ENCODE measurements at regions not wholly inside any gene's neighbourhood (a gene's known extent, or its start where the extent isn't known, plus 50 kb on each side); places are given as distances from the start of the nearest gene placed in this dataset.

GRCh38 chr2:16120591-16121180 lies 180.3 kb downstream of the MYCN start:
- no peak overlapping the region for H2BK5ac ChIP-seq (ENCODE audit: low read depth, low read length)
- H4K20me1 ChIP-seq (replicated peaks in 1 of 2; ENCODE audit: control insufficient read depth in 1 of 2, insufficient read depth in 2 of 2, low read length in 2 of 2), result no peaks in the 10 kb centered on the region
- CTCF ChIA-PET (ENCODE audit: partially characterized antibody), result interaction anchor here (1.0 kb wide), 2 partner anchors 86 to 182 kb away, joined by 3 read pairs; no protein-coding TSS in a partner anchor
- no peak overlapping the region for H2BK120ac ChIP-seq (replicated peaks; ENCODE audit: low read depth, low read length)
- no peaks in the 10 kb centered on the region for H3K23me2 ChIP-seq (ENCODE audit: low read depth, low read length)
- no peak overlapping the region for H3K56ac ChIP-seq (replicated peaks; ENCODE audit: insufficient read length, low read depth, low read length)
- no peaks in the 10 kb centered on the region for H3K27me3 ChIP-seq (replicated peaks in 1 of 4; ENCODE audit: control insufficient read depth in 3 of 4, extremely low read depth in 1 of 4, insufficient read depth in 3 of 4, low read length in 3 of 4)
- no peak overlapping the region for H2AK5ac ChIP-seq (ENCODE audit: low read depth, low read length)
- peaks cover 4 to 5% of the 10 kb centered on the region in 2 experiments; a peak in 3 of 4 replicates for H3K9me3 ChIP-seq (ENCODE audit: insufficient read depth in 2 of 2, low read depth in 1 of 2, low read length in 1 of 2)
- no peak overlapping the region for H3K9ac ChIP-seq (replicated peaks in 1 of 4; ENCODE audit: extremely low read depth in 1 of 4, low read depth in 3 of 4, low read length in 3 of 4)
- no peaks in the 10 kb centered on the region for H3K36me3 ChIP-seq (ENCODE audit: control insufficient read depth in 2 of 4, insufficient read depth in 4 of 4, low read length in 3 of 4)
- POLR2A ChIA-PET (ENCODE audit: partially characterized antibody), result no interaction called here
- no peak overlapping the region for H2BK15ac ChIP-seq (ENCODE audit: low read length)
- H3K23ac ChIP-seq (ENCODE audit: insufficient read length), result no peak overlapping the region
- peak overlapping the region; percentile 64; the same call in 1 of the 2 replicates for H2AFZ ChIP-seq (ENCODE audit: low read length)
- no peak for TF ChIP-seq SIX5 (IDR thresholded peaks at IDR 0.05; ENCODE audit: low read depth, low read length)
- no peak for TF ChIP-seq NRF1 (IDR thresholded peaks at IDR 0.05; ENCODE audit: low read depth, low read length)
- no peak for TF ChIP-seq RXRA (IDR thresholded peaks at IDR 0.05; ENCODE audit: insufficient read depth, low read depth, low read length)
- no peak for TF ChIP-seq GTF2F1 (IDR thresholded peaks at IDR 0.05; ENCODE audit: borderline replicate concordance, low read depth, low read length)
- TF ChIP-seq SP4 (IDR thresholded peaks at IDR 0.05; ENCODE audit: low read length), result no peak
- TF ChIP-seq RAD21 (IDR thresholded peaks at IDR 0.05 in 1 of 2, conservative IDR thresholded peaks at IDR 0.05 in 1 of 2; ENCODE audit: low read depth in 2 of 2, low read length in 2 of 2), result no peak
- no peak for TF ChIP-seq E2F6 (IDR thresholded peaks at IDR 0.05)
- no peak for TF ChIP-seq NANOG (IDR thresholded peaks at IDR 0.05; ENCODE audit: insufficient read depth, low read depth, low read length, poor library complexity, severe bottlenecking)
- TF ChIP-seq KDM4A (IDR thresholded peaks at IDR 0.05; ENCODE audit: low read depth, low read length, severe bottlenecking), result no peak
- TF ChIP-seq SRF (IDR thresholded peaks at IDR 0.05; ENCODE audit: low read depth, low read length), result no peak
- no peak for TF ChIP-seq KDM1A (IDR thresholded peaks at IDR 0.05; ENCODE audit: borderline replicate concordance, low read length)
- no peak overlapping the region for H3K4me2 ChIP-seq (ENCODE audit: insufficient read depth in 1 of 2, low read depth in 2 of 2, low read length in 2 of 2)
- H3K27ac ChIP-seq (ENCODE audit: low read depth, low read length), result no peak overlapping the region
- H3K14ac ChIP-seq (ENCODE audit: insufficient read length), result no peak overlapping the region
- no peak overlapping the region for H4K5ac ChIP-seq (ENCODE audit: insufficient read length, low read depth, low read length)
- no peak overlapping the region; the same call in 1 of the 2 replicates for H2BK20ac ChIP-seq (ENCODE audit: low read length)
- H3K4me1 ChIP-seq (replicated peaks in 1 of 4; ENCODE audit: control insufficient read depth in 3 of 4, insufficient read depth in 4 of 4, low read length in 3 of 4), result no peaks in the 10 kb centered on the region
- no peaks in the 10 kb centered on the region for H3K79me1 ChIP-seq (ENCODE audit: low read depth, low read length)
- no peak overlapping the region for H4K8ac ChIP-seq (ENCODE audit: extremely low read depth, insufficient read depth, low read length)
- no peak overlapping the region for H3K18ac ChIP-seq (ENCODE audit: extremely low read depth, low read length)
- H3K79me2 ChIP-seq (ENCODE audit: control insufficient read depth in 1 of 2, insufficient read depth in 2 of 2, low read length in 2 of 2), result no peaks in the 10 kb centered on the region
- DNase-seq (ENCODE audit: low read depth in 1 of 2, low spot score in 2 of 2) (no peak), FAIRE-seq (no peak)
- no peak overlapping the region for H3K4ac ChIP-seq (replicated peaks; ENCODE audit: insufficient read length, low read depth, low read length)
- H4K91ac ChIP-seq (replicated peaks; ENCODE audit: insufficient read length, low read length), result no peak overlapping the region
- H3K4me3 ChIP-seq (ENCODE audit: extremely low read depth in 1 of 4, insufficient read depth in 2 of 4, low read depth in 3 of 4, low read length in 4 of 4), result no peak overlapping the region
- H2BK12ac ChIP-seq (ENCODE audit: low read depth, low read length), result no peak overlapping the region

Measured in H1 (cell line).